WTC11 (cell line): ENCODE measurements at regions not wholly inside any gene's neighbourhood (a gene's known extent, or its start where the extent isn't known, plus 50 kb on each side); places are given as distances from the start of the nearest gene placed in this dataset.

Experiments used
- ATAC-seq: fragments of 200-7000 bp; cut with Tn5 transposase; 2 replicates; pipeline ENCODE4 v1.10.0; 2021; ENCODE audit warnings: mild to moderate bottlenecking, moderate library complexity
- CTCF ChIA-PET: fragments of 300-600 bp; sonication (Branson Sonifier 250); formaldehyde crosslinking; loops from one replicate; lab custom pipeline; 2021; ENCODE audit warnings: antibody characterized with exemption; lab: Charles Lee
- POLR2A ChIA-PET: fragments of 350-600 bp; sonication (Branson Sonifier 250); formaldehyde crosslinking; loops from one replicate; lab custom pipeline; 2021; ENCODE audit warnings: antibody characterized with exemption; lab: Charles Lee
- DNase-seq: peaks from one replicate; pipeline ENCODE4 v3.0.0; 2021; ENCODE audit warnings: low spot score
- H3K27ac Mint-ChIP-seq: 2 replicates; pipeline ENCODE4 v1.8.0; 2021; ENCODE audit warnings: mixed read lengths
- H3K27me3 Mint-ChIP-seq: 2 replicates; pipeline ENCODE4 v1.8.0; 2021; ENCODE audit warnings: low read depth, mild to moderate bottlenecking, moderate library complexity, mixed read lengths
- H3K36me3 Mint-ChIP-seq: 2 replicates; pipeline ENCODE4 v1.8.0; 2021; ENCODE audit warnings: mixed read lengths
- H3K4me1 Mint-ChIP-seq: 2 replicates; pipeline ENCODE4 v1.8.0; 2022; ENCODE audit warnings: mixed read lengths
- H3K4me3 Mint-ChIP-seq: 2 replicates; pipeline ENCODE4 v1.8.0; 2021; ENCODE audit warnings: mild to moderate bottlenecking, moderate library complexity, mixed read lengths
- H3K9me3 Mint-ChIP-seq: 2 replicates; pipeline ENCODE4 v1.8.0; 2021; ENCODE audit warnings: mixed read lengths
- ESRRA ChIP-seq: sonication (generic); formaldehyde crosslinking; IDR thresholded peaks from 2 replicates; pipeline ENCODE4 v1.8.1; 2022; ENCODE audit warnings: mild to moderate bottlenecking, missing genetic modification reagents, borderline replicate concordance
- FOXJ3 ChIP-seq: sonication (generic); formaldehyde crosslinking; IDR thresholded peaks from 2 replicates; pipeline ENCODE4 v1.9.0; 2021; ENCODE audit warnings: missing genetic modification reagents, mild to moderate bottlenecking, borderline replicate concordance
- FOXK1 ChIP-seq: sonication (generic); formaldehyde crosslinking; IDR thresholded peaks from 2 replicates; pipeline ENCODE4 v1.8.0; 2022; ENCODE audit warnings: mild to moderate bottlenecking, moderate library complexity, missing genetic modification reagents
- JUN ChIP-seq: sonication (generic); formaldehyde crosslinking; IDR thresholded peaks from 2 replicates; pipeline ENCODE4 v1.8.0; 2023; ENCODE audit warnings: mild to moderate bottlenecking, missing genetic modification reagents
- NR1H2 ChIP-seq: sonication (generic); formaldehyde crosslinking; IDR thresholded peaks from 2 replicates; pipeline ENCODE4 v1.9.0; 2021; ENCODE audit warnings: mild to moderate bottlenecking, moderate library complexity, missing genetic modification reagents
- SP1 ChIP-seq: sonication (generic); formaldehyde crosslinking; conservative IDR thresholded peaks from 2 replicates; pipeline ENCODE4 v1.8.1; 2022; ENCODE audit warnings: missing genetic modification reagents
- TCF7 ChIP-seq: sonication (generic); formaldehyde crosslinking; IDR thresholded peaks from 2 replicates; pipeline ENCODE4 v1.8.0; 2022; ENCODE audit warnings: mild to moderate bottlenecking, low read depth, missing genetic modification reagents, moderate library complexity
- ZMAT4 ChIP-seq: fragments of 250-450 bp; sonication (Bioruptor Pico); IDR thresholded peaks from 2 replicates; pipeline ENCODE4 v1.9.0; 2021; ENCODE audit warnings: mild to moderate bottlenecking
- ZNF219 ChIP-seq: sonication (generic); formaldehyde crosslinking; IDR thresholded peaks from 2 replicates; pipeline ENCODE4 v1.8.0; 2023; ENCODE audit warnings: missing genetic modification reagents, mild to moderate bottlenecking, borderline replicate concordance
- ZNF396 ChIP-seq: fragments of 250-450 bp; sonication (Bioruptor Pico); IDR thresholded peaks from 2 replicates; pipeline ENCODE4 v1.8.0; 2021; ENCODE audit warnings: mild to moderate bottlenecking, moderate library complexity, borderline replicate concordance
- ZNF423 ChIP-seq: fragments of 250-450 bp; sonication (Bioruptor Pico); IDR thresholded peaks from 2 replicates; pipeline ENCODE4 v2.1.2; 2022; ENCODE audit warnings: mild to moderate bottlenecking, moderate library complexity
- ZNF425 ChIP-seq: fragments of 250-450 bp; sonication (Bioruptor Pico); conservative IDR thresholded peaks from 2 replicates; pipeline ENCODE4 v1.9.0; 2021; ENCODE audit warnings: mild to moderate bottlenecking
- ZSCAN18 ChIP-seq: fragments of 250-450 bp; sonication (Bioruptor Pico); IDR thresholded peaks from 2 replicates; pipeline ENCODE4 v2.1.2; 2022; ENCODE audit warnings: mild to moderate bottlenecking, moderate library complexity
- TF ChIP-seq, protein P1 (sequence below): fragments of 250-450 bp; sonication (Bioruptor Pico); IDR thresholded peaks from 2 replicates; pipeline ENCODE4 v1.9.0; 2021; ENCODE audit warnings: mild to moderate bottlenecking, borderline replicate concordance
- TF ChIP-seq, protein P2 (sequence below): sonication (generic); formaldehyde crosslinking; IDR thresholded peaks from 2 replicates; pipeline ENCODE4 v1.8.1; 2022; ENCODE audit warnings: low read depth, missing genetic modification reagents, borderline replicate concordance

GRCh38 chr7:123305840-123306375 lies 106.1 kb upstream of the SLC13A1 start:
- CTCF ChIA-PET = interaction anchor here (1.4 kb wide), 1 partner anchor 21 kb away, joined by 4 read pairs; no protein-coding TSS in a partner anchor

DNA sequence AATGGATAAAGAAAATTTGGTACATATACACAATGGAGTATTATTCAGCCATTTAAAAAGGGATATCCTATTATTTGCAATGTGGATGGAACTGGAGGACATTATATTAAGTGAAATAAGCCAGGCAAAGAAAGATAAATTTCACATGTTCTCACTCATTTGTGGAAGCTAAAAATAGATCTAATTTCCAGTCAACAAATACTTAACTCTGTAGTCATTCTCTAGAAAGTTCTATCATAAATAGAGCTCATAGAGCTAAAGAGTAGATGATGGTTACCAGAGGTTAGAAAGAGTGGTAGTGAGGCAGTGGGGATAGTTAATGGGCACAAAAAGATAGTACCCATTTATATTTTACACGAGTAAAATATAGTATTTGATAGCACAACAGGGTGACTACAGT lies 104.2 kb upstream of the SLC13A1 start:
- no peaks in the 10 kb centered on the region for H3K36me3 Mint-ChIP-seq
- TF ChIP-seq ZSCAN18 (no peak), ZNF219 (no peak)
- ATAC-seq (no peak), DNase-seq (no peak)
- no peaks in the 10 kb centered on the region for H3K27me3 Mint-ChIP-seq
- peaks cover 24% of the 10 kb centered on the region for H3K9me3 Mint-ChIP-seq
- ChIA-PET POLR2A (no interaction called here), CTCF (no interaction called here)
- no peak overlapping the region for H3K4me3 Mint-ChIP-seq
- no peak overlapping the region for H3K27ac Mint-ChIP-seq
- peaks cover 3% of the 10 kb centered on the region; the same call in 1 of the 2 replicates for H3K4me1 Mint-ChIP-seq

More at GRCh38 chr7:123305840-123306375, 106.1 kb upstream of the SLC13A1 start:
- TF ChIP-seq JUN (no peak), NR1H2 (CRISPR knock-in tag) (no peak), ESRRA (no peak), SP1 (no peak), FOXJ3 (CRISPR knock-in tag) (no peak), ZNF423 (CRISPR knock-in tag) (no peak), ZMAT4 (CRISPR knock-in tag) (no peak), ZNF425 (CRISPR knock-in tag) (no peak), TCF7 (no peak), FOXK1 (CRISPR knock-in tag) (no peak), ZNF396 (no peak)
- TF ChIP-seq, protein P1, sequence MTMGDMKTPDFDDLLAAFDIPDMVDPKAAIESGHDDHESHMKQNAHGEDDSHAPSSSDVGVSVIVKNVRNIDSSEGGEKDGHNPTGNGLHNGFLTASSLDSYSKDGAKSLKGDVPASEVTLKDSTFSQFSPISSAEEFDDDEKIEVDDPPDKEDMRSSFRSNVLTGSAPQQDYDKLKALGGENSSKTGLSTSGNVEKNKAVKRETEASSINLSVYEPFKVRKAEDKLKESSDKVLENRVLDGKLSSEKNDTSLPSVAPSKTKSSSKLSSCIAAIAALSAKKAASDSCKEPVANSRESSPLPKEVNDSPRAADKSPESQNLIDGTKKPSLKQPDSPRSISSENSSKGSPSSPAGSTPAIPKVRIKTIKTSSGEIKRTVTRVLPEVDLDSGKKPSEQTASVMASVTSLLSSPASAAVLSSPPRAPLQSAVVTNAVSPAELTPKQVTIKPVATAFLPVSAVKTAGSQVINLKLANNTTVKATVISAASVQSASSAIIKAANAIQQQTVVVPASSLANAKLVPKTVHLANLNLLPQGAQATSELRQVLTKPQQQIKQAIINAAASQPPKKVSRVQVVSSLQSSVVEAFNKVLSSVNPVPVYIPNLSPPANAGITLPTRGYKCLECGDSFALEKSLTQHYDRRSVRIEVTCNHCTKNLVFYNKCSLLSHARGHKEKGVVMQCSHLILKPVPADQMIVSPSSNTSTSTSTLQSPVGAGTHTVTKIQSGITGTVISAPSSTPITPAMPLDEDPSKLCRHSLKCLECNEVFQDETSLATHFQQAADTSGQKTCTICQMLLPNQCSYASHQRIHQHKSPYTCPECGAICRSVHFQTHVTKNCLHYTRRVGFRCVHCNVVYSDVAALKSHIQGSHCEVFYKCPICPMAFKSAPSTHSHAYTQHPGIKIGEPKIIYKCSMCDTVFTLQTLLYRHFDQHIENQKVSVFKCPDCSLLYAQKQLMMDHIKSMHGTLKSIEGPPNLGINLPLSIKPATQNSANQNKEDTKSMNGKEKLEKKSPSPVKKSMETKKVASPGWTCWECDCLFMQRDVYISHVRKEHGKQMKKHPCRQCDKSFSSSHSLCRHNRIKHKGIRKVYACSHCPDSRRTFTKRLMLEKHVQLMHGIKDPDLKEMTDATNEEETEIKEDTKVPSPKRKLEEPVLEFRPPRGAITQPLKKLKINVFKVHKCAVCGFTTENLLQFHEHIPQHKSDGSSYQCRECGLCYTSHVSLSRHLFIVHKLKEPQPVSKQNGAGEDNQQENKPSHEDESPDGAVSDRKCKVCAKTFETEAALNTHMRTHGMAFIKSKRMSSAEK (CRISPR knock-in tag) = no peak
- TF ChIP-seq, protein P2, sequence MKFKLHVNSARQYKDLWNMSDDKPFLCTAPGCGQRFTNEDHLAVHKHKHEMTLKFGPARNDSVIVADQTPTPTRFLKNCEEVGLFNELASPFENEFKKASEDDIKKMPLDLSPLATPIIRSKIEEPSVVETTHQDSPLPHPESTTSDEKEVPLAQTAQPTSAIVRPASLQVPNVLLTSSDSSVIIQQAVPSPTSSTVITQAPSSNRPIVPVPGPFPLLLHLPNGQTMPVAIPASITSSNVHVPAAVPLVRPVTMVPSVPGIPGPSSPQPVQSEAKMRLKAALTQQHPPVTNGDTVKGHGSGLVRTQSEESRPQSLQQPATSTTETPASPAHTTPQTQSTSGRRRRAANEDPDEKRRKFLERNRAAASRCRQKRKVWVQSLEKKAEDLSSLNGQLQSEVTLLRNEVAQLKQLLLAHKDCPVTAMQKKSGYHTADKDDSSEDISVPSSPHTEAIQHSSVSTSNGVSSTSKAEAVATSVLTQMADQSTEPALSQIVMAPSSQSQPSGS (CRISPR knock-in tag) = no peak
- Mint-ChIP-seq H3K36me3 (no peaks in the 10 kb centered on the region), H3K27me3 (no peaks in the 10 kb centered on the region), H3K9me3 (peaks cover 18% of the 10 kb centered on the region), H3K27ac (no peak overlapping the region), H3K4me1 (peaks cover 3% of the 10 kb centered on the region; the same call in 1 of the 2 replicates), H3K4me3 (no peak overlapping the region)
- DNase-seq (no peak), ATAC-seq (no peak)
- POLR2A ChIA-PET = no interaction called here
